H1 (cell line): ENCODE measurements at regions not wholly inside any gene's neighbourhood (a gene's known extent, or its start where the extent isn't known, plus 50 kb on each side); places are given as distances from the start of the nearest gene placed in this dataset.
A peak's percentile ranks its signal among the peaks of the same experiment; 100 is the strongest.

ENCODE experiments used
- CTCF ChIA-PET: fragments of 300-600 bp; sonication (Branson Sonifier 250); formaldehyde crosslinking; loops from one replicate; lab custom pipeline; 2021; ENCODE audit not compliant: partially characterized antibody; lab: Charles Lee
- POLR2A ChIA-PET: fragments of 300-600 bp; sonication (Branson Sonifier 250); formaldehyde crosslinking; loops from one replicate; lab custom pipeline; 2021; ENCODE audit warnings: inconsistent platforms; ENCODE audit not compliant: partially characterized antibody; lab: Charles Lee
- DNase-seq, 2 experiments: peaks; one replicate each; pipeline versions ENCODE4 v3.0.0 to v3.0.0-alpha.2; 2010 to 2022; ENCODE audit warnings: low spot score in 2 of 2, low read depth in 1 of 2, mixed read lengths in 1 of 2
- FAIRE-seq: peaks from 2 replicates; lab custom pipeline; 2011; peaks lifted over from hg19 to GRCh38; lab: Jason Lieb, UNC
- H2AFZ ChIP-seq: 2 replicates; pipeline ENCODE4 v1.8.1; 2012; ENCODE audit warnings: low read length, inconsistent platforms
- H2AK5ac ChIP-seq: 2 replicates; pipeline ENCODE4 v1.6.1; 2013; ENCODE audit warnings: low read depth, low read length
- H2BK120ac ChIP-seq: replicated peaks from 2 replicates; pipeline ENCODE3; 2013; ENCODE audit warnings: low read depth, low read length, inconsistent platforms
- H2BK12ac ChIP-seq: 2 replicates; pipeline ENCODE4 v1.6.1; 2013; ENCODE audit warnings: low read depth, low read length
- H2BK15ac ChIP-seq: 2 replicates; pipeline ENCODE4 v1.6.1; 2013; ENCODE audit warnings: low read length
- H2BK20ac ChIP-seq: 2 replicates; pipeline ENCODE4 v1.6.1; 2013; ENCODE audit warnings: low read length
- H2BK5ac ChIP-seq: 2 replicates; pipeline ENCODE4 v1.6.1; 2013; ENCODE audit warnings: low read depth, low read length
- H3K14ac ChIP-seq: 2 replicates; pipeline ENCODE4 v1.6.1; 2013; ENCODE audit warnings: inconsistent platforms; ENCODE audit not compliant: insufficient read length
- H3K18ac ChIP-seq: 2 replicates; pipeline ENCODE4 v1.6.1; 2013; ENCODE audit warnings: low read length; ENCODE audit errors: extremely low read depth
- H3K23ac ChIP-seq: 2 replicates; pipeline ENCODE4 v1.6.1; 2013; ENCODE audit warnings: inconsistent platforms; ENCODE audit not compliant: insufficient read length
- H3K23me2 ChIP-seq: 2 replicates; pipeline ENCODE4 v1.6.1; 2013; ENCODE audit warnings: low read depth, low read length
- H3K27ac ChIP-seq: 2 replicates; pipeline ENCODE4 v1.6.1; 2011; ENCODE audit warnings: low read depth, low read length, inconsistent platforms
- H3K27me3 ChIP-seq, 4 experiments: replicated peaks in 1 of 4; 1 replicate in 1 of 4; 2 replicates in 3 of 4; pipeline versions ENCODE4 v1.6.1 to v1.8.1; 2011 to 2013; ENCODE audit warnings: low read length in 3 of 4, mild to moderate bottlenecking in 3 of 4, inconsistent platforms in 2 of 4, mixed read lengths in 2 of 4, moderate library complexity in 1 of 4; ENCODE audit not compliant: control insufficient read depth in 3 of 4, insufficient read depth in 3 of 4; ENCODE audit errors: extremely low read depth in 1 of 4
- H3K36me3 ChIP-seq, 4 experiments: 2 replicates each; pipeline versions ENCODE4 v1.6.1 to v1.8.1; 2011 to 2013; ENCODE audit warnings: mild to moderate bottlenecking in 4 of 4, low read length in 3 of 4, moderate library complexity in 2 of 4, control low read depth in 1 of 4, inconsistent platforms in 1 of 4; ENCODE audit not compliant: insufficient read depth in 4 of 4, control insufficient read depth in 2 of 4
- H3K4ac ChIP-seq: replicated peaks from 2 replicates; pipeline ENCODE3; 2013; ENCODE audit warnings: low read length, low read depth, mixed read lengths, inconsistent platforms; ENCODE audit not compliant: insufficient read length
- H3K4me1 ChIP-seq, 4 experiments: replicated peaks in 1 of 4; 1 replicate in 1 of 4; 2 replicates in 3 of 4; pipeline versions ENCODE4 v1.6.1 to v1.8.1; 2011 to 2013; ENCODE audit warnings: low read length in 3 of 4, inconsistent platforms in 2 of 4, mixed read lengths in 1 of 4; ENCODE audit not compliant: insufficient read depth in 4 of 4, control insufficient read depth in 3 of 4
- H3K4me2 ChIP-seq, 2 experiments: 2 replicates each; pipeline versions ENCODE4 v1.6.1 to v1.8.1; 2011 to 2013; ENCODE audit warnings: low read depth in 2 of 2, low read length in 2 of 2, control low read depth in 1 of 2, inconsistent platforms in 1 of 2, mild to moderate bottlenecking in 1 of 2; ENCODE audit not compliant: insufficient read depth in 1 of 2
- H3K4me3 ChIP-seq, 4 experiments: fragments of 200-600, 300-600 bp in 1 of 4; sonication (generic), shearing (Covaris generic), sonication (Bioruptor Twin) in 1 of 4; 2 replicates each; pipeline versions ENCODE4 v1.5.1 to v1.8.1; 2011 to 2016; ENCODE audit warnings: low read length in 4 of 4, low read depth in 3 of 4, control low read depth in 2 of 4, inconsistent platforms in 2 of 4, mild to moderate bottlenecking in 2 of 4, mixed read lengths in 1 of 4, moderate library complexity in 1 of 4; ENCODE audit not compliant: insufficient read depth in 2 of 4; ENCODE audit errors: extremely low read depth in 1 of 4
- H3K56ac ChIP-seq: replicated peaks from 2 replicates; pipeline ENCODE3; 2013; ENCODE audit warnings: low read depth, mild to moderate bottlenecking, mixed read lengths, low read length, inconsistent platforms; ENCODE audit not compliant: insufficient read length
- H3K79me1 ChIP-seq: 2 replicates; pipeline ENCODE4 v1.6.1; 2013; ENCODE audit warnings: low read depth, low read length, control low read depth
- H3K79me2 ChIP-seq, 2 experiments: 2 replicates each; pipeline versions ENCODE4 v1.6.1 to v1.8.1; 2012 to 2013; ENCODE audit warnings: low read length in 2 of 2, mild to moderate bottlenecking in 2 of 2, inconsistent platforms in 1 of 2; ENCODE audit not compliant: insufficient read depth in 2 of 2, control insufficient read depth in 1 of 2
- H3K9ac ChIP-seq, 4 experiments: replicated peaks in 1 of 4; 1 replicate in 1 of 4; 2 replicates in 3 of 4; pipeline versions ENCODE4 v1.6.1 to v1.8.1; 2011 to 2013; ENCODE audit warnings: low read depth in 3 of 4, low read length in 3 of 4, control low read depth in 2 of 4, mild to moderate bottlenecking in 2 of 4, moderate library complexity in 2 of 4, inconsistent platforms in 1 of 4; ENCODE audit errors: extremely low read depth in 1 of 4
- H3K9me3 ChIP-seq, 2 experiments: 2 replicates each; pipeline versions ENCODE4 v1.6.1 to v1.8.1; 2012 to 2013; ENCODE audit warnings: mild to moderate bottlenecking in 2 of 2, moderate library complexity in 2 of 2, control low read depth in 1 of 2, inconsistent platforms in 1 of 2, low read depth in 1 of 2, low read length in 1 of 2, mixed read lengths in 1 of 2; ENCODE audit not compliant: insufficient read depth in 2 of 2
- H4K20me1 ChIP-seq, 2 experiments: replicated peaks in 1 of 2; 2 replicates each; pipeline versions ENCODE3 to v1.8.1; 2011 to 2013; ENCODE audit warnings: inconsistent platforms in 2 of 2, low read length in 2 of 2, mild to moderate bottlenecking in 1 of 2; ENCODE audit not compliant: insufficient read depth in 2 of 2, control insufficient read depth in 1 of 2
- H4K5ac ChIP-seq: 2 replicates; pipeline ENCODE4 v1.6.1; 2013; ENCODE audit warnings: low read length, low read depth, mixed read lengths, inconsistent platforms; ENCODE audit not compliant: insufficient read length
- H4K8ac ChIP-seq: 2 replicates; pipeline ENCODE4 v1.8.0; 2013; ENCODE audit warnings: mild to moderate bottlenecking, moderate library complexity, low read length, inconsistent platforms; ENCODE audit not compliant: insufficient read depth; ENCODE audit errors: extremely low read depth
- H4K91ac ChIP-seq: replicated peaks from 2 replicates; pipeline ENCODE3; 2013; ENCODE audit warnings: low read length, mixed read lengths, inconsistent platforms; ENCODE audit not compliant: insufficient read length
- ATF3 ChIP-seq: IDR thresholded peaks from 2 replicates; pipeline ENCODE4 v1.6.1; 2011; ENCODE audit warnings: low read depth, mild to moderate bottlenecking, low read length; ENCODE audit not compliant: insufficient read depth
- BACH1 ChIP-seq: IDR thresholded peaks from 2 replicates; pipeline ENCODE4 v1.6.1; 2012; ENCODE audit warnings: low read length, improper control_type of control experiment
- BCL11A ChIP-seq, 2 experiments: IDR thresholded peaks; one replicate each; pipeline ENCODE4 v1.6.1; 2011; ENCODE audit warnings: low read depth in 2 of 2, low read length in 2 of 2, mild to moderate bottlenecking in 2 of 2
- CHD1 ChIP-seq: IDR thresholded peaks from 2 replicates; pipeline ENCODE4 v1.6.1; 2012; ENCODE audit warnings: low read depth, low read length, improper control_type of control experiment
- POLR2AphosphoS5 ChIP-seq: IDR thresholded peaks from 2 replicates; pipeline ENCODE4 v1.6.1; 2011; ENCODE audit warnings: low read depth, low read length
- SIX5 ChIP-seq: IDR thresholded peaks from 2 replicates; pipeline ENCODE4 v1.6.1; 2011; ENCODE audit warnings: mild to moderate bottlenecking, low read depth, low read length
- SP1 ChIP-seq: IDR thresholded peaks from 2 replicates; pipeline ENCODE4 v1.6.1; 2011; ENCODE audit warnings: low read depth, low read length
- SP2 ChIP-seq: IDR thresholded peaks from 2 replicates; pipeline ENCODE4 v1.6.1; 2012; ENCODE audit warnings: mild to moderate bottlenecking, low read length, inconsistent platforms
- WGBS, 2 experiments: shearing (Covaris generic) in 1 of 2; methylation state at CpG; one replicate each; pipeline versions ENCODE4 v1.1.6 to v1.1.7; 2013 to 2015; ENCODE audit warnings: low lambda C conversion rate in 2 of 2, mixed read lengths in 2 of 2, inconsistent platforms in 1 of 2, low coverage in 1 of 2, missing lambda C conversion rate in 1 of 2; ENCODE audit not compliant: insufficient replicate concordance in 2 of 2, insufficient coverage in 1 of 2, insufficient read length in 1 of 2; ENCODE audit errors: extremely low coverage in 1 of 2, missing lambda C conversion rate in 1 of 2; 5-methylcytosine and 5-hydroxymethylcytosine counted together

- CTCF ChIA-PET: interaction anchor here (0.6 to 1.9 kb wide), 4 partner anchors 9 to 81 kb away, joined by 3 to 7 read pairs (median 3); no protein-coding TSS in a partner anchor
- FAIRE-seq: no peak
Observed at GRCh38 chr13:37342205-37342604, 236.7 kb upstream of the CSNK1A1L start.

More at GRCh38 chr13:37342205-37342604, 236.7 kb upstream of the CSNK1A1L start:
- no peak for DNase-seq
- no peak overlapping the region for H4K91ac ChIP-seq
- H3K79me1 ChIP-seq: no peaks in the 10 kb centered on the region
- H3K18ac ChIP-seq: no peak overlapping the region
- H3K27me3 ChIP-seq: no peaks in the 10 kb centered on the region
- TF ChIP-seq CHD1 (no peak), BACH1 (no peak), BCL11A (IDR thresholded peaks at IDR 0.05; ENCODE audit: low read depth in 2 of 2, low read length in 2 of 2) (no peak), SP1 (no peak), SIX5 (no peak), ATF3 (no peak), POLR2AphosphoS5 (no peak), SP2 (no peak)
- H3K9me3 ChIP-seq: no peaks in the 10 kb centered on the region
- H4K8ac ChIP-seq: peak overlapping the region; percentile 21; the same call in 1 of the 2 replicates
- no peak overlapping the region for H3K9ac ChIP-seq
- no peaks in the 10 kb centered on the region for H3K36me3 ChIP-seq
- WGBS, 2 experiments: 76% methylated on average over 6 of the region's 6 CpGs; no CpG with 5 or more reads in 1 of the 2 experiments
- POLR2A ChIA-PET: interaction anchor here (0.6 kb wide), 1 partner anchor 23 kb away, joined by 3 read pairs; no protein-coding TSS in a partner anchor
- no peaks in the 10 kb centered on the region for H3K79me2 ChIP-seq
- no peaks in the 10 kb centered on the region for H3K23me2 ChIP-seq
- H2BK12ac ChIP-seq: no peak overlapping the region
- no peak overlapping the region for H4K5ac ChIP-seq
- H3K56ac ChIP-seq: no peak overlapping the region
- H2BK5ac ChIP-seq: no peak overlapping the region
- no peak overlapping the region for H3K4me2 ChIP-seq
- no peak overlapping the region for H3K4ac ChIP-seq
- no peak overlapping the region; the same call in 1 of the 2 replicates for H2BK15ac ChIP-seq
- no peak overlapping the region for H3K4me3 ChIP-seq
- H2BK120ac ChIP-seq: no peak overlapping the region
- H2AK5ac ChIP-seq: no peak overlapping the region
- H2AFZ ChIP-seq: no peak overlapping the region
- no peaks in the 10 kb centered on the region for H3K4me1 ChIP-seq
- no peaks in the 10 kb centered on the region for H4K20me1 ChIP-seq
- H2BK20ac ChIP-seq: no peak overlapping the region
- H3K27ac ChIP-seq: no peak overlapping the region
- no peak overlapping the region for H3K23ac ChIP-seq
- no peak overlapping the region for H3K14ac ChIP-seq
